BE2C (cell line): ENCODE measurements at regions not wholly inside any gene's neighbourhood (a gene's known extent, or its start where the extent isn't known, plus 50 kb on each side); places are given as distances from the start of the nearest gene placed in this dataset.
"Not testable (repeated sequence)": the region's sequence is repeated elsewhere in the genome, so short reads cannot be mapped to it uniquely, and the experiment has no call there.

Experiments
- DNase-seq: peaks from one replicate; pipeline ENCODE4 v3.0.0-alpha.2; 2020
- H3K27me3 ChIP-seq: fragments of 250-450 bp; sonication (Bioruptor Pico); 2 replicates; pipeline ENCODE4 v1.5.1; 2020; ENCODE audit warnings: mild to moderate bottlenecking
- H3K36me3 ChIP-seq: fragments of 250-450 bp; sonication (Bioruptor Pico); 2 replicates; pipeline ENCODE4 v1.5.1; 2020; ENCODE audit warnings: mild to moderate bottlenecking
- H3K4me1 ChIP-seq: fragments of 250-450 bp; sonication (Bioruptor Pico); 2 replicates; pipeline ENCODE4 v1.5.1; 2020
- H3K4me3 ChIP-seq: 2 replicates; pipeline ENCODE4 v1.5.1; 2011; ENCODE audit warnings: low read depth, low read length
- H3K9me3 ChIP-seq: fragments of 250-450 bp; sonication (Bioruptor Pico); 2 replicates; pipeline ENCODE4 v1.5.1; 2020
- TF ChIP-seq, protein P1 (sequence below): IDR thresholded peaks from 2 replicates; pipeline ENCODE4 v1.5.1; 2012; ENCODE audit warnings: mild to moderate bottlenecking, low read depth, low read length

GRCh38 chr1:102715150-102715549 is 393.2 kb downstream of the COL11A1 start:
- H3K4me1 ChIP-seq = no peaks in the 10 kb centered on the region; the same call in 1 of the 2 replicates
- no peak for DNase-seq
- no peak overlapping the region for H3K4me3 ChIP-seq
- TF ChIP-seq, protein P1, sequence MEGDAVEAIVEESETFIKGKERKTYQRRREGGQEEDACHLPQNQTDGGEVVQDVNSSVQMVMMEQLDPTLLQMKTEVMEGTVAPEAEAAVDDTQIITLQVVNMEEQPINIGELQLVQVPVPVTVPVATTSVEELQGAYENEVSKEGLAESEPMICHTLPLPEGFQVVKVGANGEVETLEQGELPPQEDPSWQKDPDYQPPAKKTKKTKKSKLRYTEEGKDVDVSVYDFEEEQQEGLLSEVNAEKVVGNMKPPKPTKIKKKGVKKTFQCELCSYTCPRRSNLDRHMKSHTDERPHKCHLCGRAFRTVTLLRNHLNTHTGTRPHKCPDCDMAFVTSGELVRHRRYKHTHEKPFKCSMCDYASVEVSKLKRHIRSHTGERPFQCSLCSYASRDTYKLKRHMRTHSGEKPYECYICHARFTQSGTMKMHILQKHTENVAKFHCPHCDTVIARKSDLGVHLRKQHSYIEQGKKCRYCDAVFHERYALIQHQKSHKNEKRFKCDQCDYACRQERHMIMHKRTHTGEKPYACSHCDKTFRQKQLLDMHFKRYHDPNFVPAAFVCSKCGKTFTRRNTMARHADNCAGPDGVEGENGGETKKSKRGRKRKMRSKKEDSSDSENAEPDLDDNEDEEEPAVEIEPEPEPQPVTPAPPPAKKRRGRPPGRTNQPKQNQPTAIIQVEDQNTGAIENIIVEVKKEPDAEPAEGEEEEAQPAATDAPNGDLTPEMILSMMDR = no peak
- no peaks in the 10 kb centered on the region for H3K36me3 ChIP-seq
- H3K9me3 ChIP-seq = no peaks in the 10 kb centered on the region
- no peaks in the 10 kb centered on the region for H3K27me3 ChIP-seq

- Histone ChIP-seq H3K4me1 (no peaks in the 10 kb centered on the region; the same call in 1 of the 2 replicates), H3K36me3 (no peaks in the 10 kb centered on the region), H3K27me3 (no peaks in the 10 kb centered on the region), H3K4me3 (no peak overlapping the region), H3K9me3 (no peaks in the 10 kb centered on the region)
- DNase-seq = no peak
- TF ChIP-seq, protein P1 = no peak
Observed at GRCh38 chr1:102699524-102699923, 408.8 kb downstream of the COL11A1 start.

- TF ChIP-seq, protein P1 = no peak
- Histone ChIP-seq H3K4me3 (no peak overlapping the region), H3K9me3 (peaks cover 4% of the 10 kb centered on the region; the same call in 1 of the 2 replicates), H3K4me1 (peaks cover 3% of the 10 kb centered on the region; the same call in 1 of the 2 replicates), H3K36me3 (no peaks in the 10 kb centered on the region), H3K27me3 (no peaks in the 10 kb centered on the region)
- DNase-seq = no peak
Observed at GRCh38 chr1:102693345-102693744, 415.0 kb downstream of the COL11A1 start.

GRCh38 chr1:102691592-102692090 is 416.7 kb downstream of the COL11A1 start:
- TF ChIP-seq, protein P1 = no peak
- H3K9me3 ChIP-seq = peaks cover 4% of the 10 kb centered on the region; the same call in 1 of the 2 replicates
- no peak overlapping the region for H3K4me3 ChIP-seq
- no peaks in the 10 kb centered on the region for H3K36me3 ChIP-seq
- DNase-seq = no peak
- no peaks in the 10 kb centered on the region for H3K27me3 ChIP-seq
- peaks cover 3% of the 10 kb centered on the region; the same call in 1 of the 2 replicates for H3K4me1 ChIP-seq

- DNase-seq = no peak
- H3K36me3 ChIP-seq = no peaks in the 10 kb centered on the region
- peaks cover 3% of the 10 kb centered on the region; the same call in 1 of the 2 replicates for H3K4me1 ChIP-seq
- no peaks in the 10 kb centered on the region for H3K27me3 ChIP-seq
- H3K4me3 ChIP-seq = no peak overlapping the region
- TF ChIP-seq, protein P1 = no peak
- no peaks in the 10 kb centered on the region for H3K9me3 ChIP-seq
Observed at GRCh38 chr1:102687383-102687782, 420.9 kb downstream of the COL11A1 start.

GRCh38 chr1:102661481-102661880 is 446.8 kb downstream of the COL11A1 start:
- Histone ChIP-seq H3K4me1 (no peaks in the 10 kb centered on the region; the same call in 1 of the 2 replicates), H3K9me3 (no peaks in the 10 kb centered on the region), H3K27me3 (no peaks in the 10 kb centered on the region), H3K36me3 (no peaks in the 10 kb centered on the region), H3K4me3 (no peak overlapping the region)
- TF ChIP-seq, protein P1 = no peak
- no peak for DNase-seq

- H3K4me3 ChIP-seq, DNase-seq, H3K36me3 ChIP-seq, H3K9me3 ChIP-seq, H3K27me3 ChIP-seq, H3K4me1 ChIP-seq: not testable (repeated sequence)
Observed at GRCh38 chr1:102659876-102660483, 448.3 kb downstream of the COL11A1 start.
